ENCODE measurements at regions not wholly inside any gene's neighbourhood (a gene's known extent, or its start where the extent isn't known, plus 50 kb on each side); places are given as distances from the start of the nearest gene placed in this dataset.

DNA sequence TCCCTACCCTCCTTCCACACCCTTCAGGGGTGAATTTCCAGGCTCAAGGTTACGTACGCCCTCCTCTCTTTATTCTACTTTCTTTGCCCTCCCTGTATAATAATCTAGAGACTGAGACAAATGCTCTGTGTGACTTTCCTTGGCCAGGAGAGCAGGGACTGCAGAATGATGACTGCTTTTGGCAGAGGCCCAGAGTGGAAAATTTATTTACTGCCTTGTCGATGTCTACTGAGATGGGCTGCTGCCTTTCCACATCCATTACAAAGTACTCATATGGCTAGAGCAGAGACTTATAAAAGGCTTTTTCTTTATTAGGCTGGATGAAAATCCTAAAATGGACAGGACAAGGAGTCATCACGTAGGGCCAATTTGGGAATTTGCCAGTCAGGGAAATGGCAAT is 576.2 kb downstream of the TUSC7 start:
- TF ChIP-seq, protein P1, sequence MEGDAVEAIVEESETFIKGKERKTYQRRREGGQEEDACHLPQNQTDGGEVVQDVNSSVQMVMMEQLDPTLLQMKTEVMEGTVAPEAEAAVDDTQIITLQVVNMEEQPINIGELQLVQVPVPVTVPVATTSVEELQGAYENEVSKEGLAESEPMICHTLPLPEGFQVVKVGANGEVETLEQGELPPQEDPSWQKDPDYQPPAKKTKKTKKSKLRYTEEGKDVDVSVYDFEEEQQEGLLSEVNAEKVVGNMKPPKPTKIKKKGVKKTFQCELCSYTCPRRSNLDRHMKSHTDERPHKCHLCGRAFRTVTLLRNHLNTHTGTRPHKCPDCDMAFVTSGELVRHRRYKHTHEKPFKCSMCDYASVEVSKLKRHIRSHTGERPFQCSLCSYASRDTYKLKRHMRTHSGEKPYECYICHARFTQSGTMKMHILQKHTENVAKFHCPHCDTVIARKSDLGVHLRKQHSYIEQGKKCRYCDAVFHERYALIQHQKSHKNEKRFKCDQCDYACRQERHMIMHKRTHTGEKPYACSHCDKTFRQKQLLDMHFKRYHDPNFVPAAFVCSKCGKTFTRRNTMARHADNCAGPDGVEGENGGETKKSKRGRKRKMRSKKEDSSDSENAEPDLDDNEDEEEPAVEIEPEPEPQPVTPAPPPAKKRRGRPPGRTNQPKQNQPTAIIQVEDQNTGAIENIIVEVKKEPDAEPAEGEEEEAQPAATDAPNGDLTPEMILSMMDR (IDR thresholded peaks at IDR 0.05; ENCODE audit: low read length) = no peak
- TF ChIP-seq EZH2 (optimal IDR thresholded peaks at IDR 0.05; ENCODE audit: low read depth, low read length) = no peak
- no peak for TF ChIP-seq EZH2phosphoT487 (IDR thresholded peaks at IDR 0.05; ENCODE audit: low read length)

Measured in MM.1S (cell line).